ENCODE measurements at regions not wholly inside any gene's neighbourhood (a gene's known extent, or its start where the extent isn't known, plus 50 kb on each side); places are given as distances from the start of the nearest gene placed in this dataset.

DNA sequence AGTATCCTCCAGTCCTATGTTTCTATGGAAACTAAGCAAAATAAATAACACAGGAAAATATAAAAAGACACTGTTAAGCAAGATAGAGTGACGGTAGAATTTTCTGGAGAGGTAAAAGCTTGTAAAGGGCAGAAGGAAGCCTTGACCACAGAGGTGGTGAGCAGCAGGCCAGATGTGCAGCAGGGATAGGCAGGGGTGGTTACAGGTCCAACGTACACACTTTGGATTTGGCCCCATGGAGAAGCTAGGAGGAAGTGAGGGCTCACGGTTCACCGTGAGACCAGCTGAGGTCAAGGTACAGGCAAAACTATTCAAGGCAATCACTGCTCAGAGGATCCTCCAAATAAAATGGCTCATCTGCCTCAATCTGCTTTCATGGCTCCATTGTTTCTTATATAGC, 242.8 kb downstream of the B3GLCT start:
- no peak for DNase-seq

- no peak for DNase-seq
Observed at GRCh38 chr13:31444266-31444856, 244.6 kb downstream of the B3GLCT start.

GRCh38 chr13:31452525-31452924, 252.8 kb downstream of the B3GLCT start:
- DNase-seq: no peak

GRCh38 chr13:31455581-31455980, 255.8 kb downstream of the B3GLCT start:
- DNase-seq: no peak

GRCh38 chr13:31456056-31456455, 256.3 kb downstream of the B3GLCT start:
- DNase-seq: no peak

GRCh38 chr13:31460061-31460460, 260.3 kb downstream of the B3GLCT start:
- no peak for DNase-seq

- no peak for DNase-seq
Observed at GRCh38 chr13:31461923-31462322, 262.1 kb downstream of the B3GLCT start.

DNA sequence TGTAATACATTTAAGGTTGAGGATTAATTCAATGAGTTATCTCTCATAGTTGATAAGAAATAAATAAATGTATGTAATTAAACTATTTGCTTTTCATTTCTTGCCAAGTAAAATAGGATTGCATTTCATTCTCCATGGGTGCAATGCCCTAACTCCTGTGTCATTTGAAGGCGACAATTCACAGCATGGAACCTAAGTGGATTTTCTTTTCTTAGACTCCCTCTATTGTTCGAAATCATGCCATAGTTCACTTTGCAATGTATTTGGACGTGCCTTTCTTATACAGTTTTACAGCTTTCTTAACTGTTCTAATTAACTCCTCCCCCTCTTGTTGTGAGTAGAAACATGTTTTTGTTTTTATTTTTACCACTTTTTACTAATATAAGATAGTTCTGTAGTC, 263.0 kb downstream of the B3GLCT start:
- no peak for DNase-seq

DNA sequence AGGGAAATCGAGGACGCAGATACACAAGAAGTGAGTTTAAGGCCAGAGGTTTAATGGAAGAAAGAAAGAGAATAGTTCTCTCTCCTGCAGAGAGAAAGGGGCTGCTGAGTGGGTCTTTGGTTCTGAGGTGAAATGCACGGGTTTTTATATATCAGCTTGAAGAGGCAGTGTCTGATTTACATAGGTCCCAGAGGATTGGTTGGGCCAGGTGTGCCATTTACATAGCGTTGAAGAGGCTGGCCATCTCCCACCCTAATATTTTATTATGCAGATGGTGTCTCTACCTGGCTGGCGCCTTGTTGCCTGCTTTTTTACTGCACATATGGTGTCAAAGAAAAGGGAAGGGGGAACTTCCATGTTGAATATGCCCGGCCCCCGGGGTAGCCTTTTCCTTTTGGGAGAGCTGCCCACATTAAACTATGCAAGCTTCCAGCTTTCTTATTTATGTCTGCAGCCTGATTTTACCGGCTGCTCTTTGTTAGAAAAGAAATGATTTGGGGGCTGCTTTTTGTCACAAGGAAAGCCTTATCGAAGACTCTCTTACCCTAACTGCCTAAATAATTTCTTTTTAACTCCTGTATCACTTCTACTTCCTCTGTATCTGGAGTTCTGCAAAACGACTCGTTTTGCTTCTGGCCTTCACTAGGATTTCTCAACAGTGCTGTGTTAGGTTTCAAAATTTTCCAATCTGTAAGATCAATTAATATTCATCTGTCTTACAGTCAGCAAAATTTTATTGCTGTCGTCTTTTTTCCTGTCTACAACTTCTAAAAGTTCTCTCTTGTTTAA, 268.5 kb downstream of the B3GLCT start:
- DNase-seq: no peak

- DNase-seq: no peak
Observed at GRCh38 chr13:31469377-31469776, 269.6 kb downstream of the B3GLCT start.

GRCh38 chr13:31476266-31476665, 263.1 kb upstream of the RXFP2 start:
- DNase-seq: no peak

DNA sequence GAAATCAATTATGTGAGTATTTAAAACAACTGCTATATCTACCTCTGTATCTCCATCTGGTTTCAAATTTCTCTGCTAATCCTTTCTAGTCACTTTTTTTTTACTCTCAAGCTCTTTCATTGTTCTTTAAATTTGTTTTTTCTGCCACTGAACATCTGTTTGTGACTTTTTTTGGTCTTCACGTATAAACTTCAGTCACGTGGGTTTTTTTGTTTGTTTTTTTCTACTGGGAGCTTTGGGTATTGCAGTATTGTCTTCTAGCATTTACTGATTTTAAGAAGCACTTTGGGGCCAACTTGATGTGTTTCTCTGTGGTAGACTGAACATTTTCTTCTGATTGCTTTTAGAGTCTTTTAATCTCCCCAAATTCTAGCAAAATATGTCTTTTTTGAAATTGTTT, 262.6 kb upstream of the RXFP2 start:
- no peak for DNase-seq

GRCh38 chr13:31477961-31478360, 261.4 kb upstream of the RXFP2 start:
- no peak for DNase-seq

- no peak for DNase-seq
Observed at GRCh38 chr13:31485183-31485582, 254.1 kb upstream of the RXFP2 start.

GRCh38 chr13:31485651-31486051, 253.7 kb upstream of the RXFP2 start:
- DNase-seq: no peak

- no peak for DNase-seq
Observed at GRCh38 chr13:31495336-31495735, 244.0 kb upstream of the RXFP2 start.

GRCh38 chr13:31499274-31499673, 240.1 kb upstream of the RXFP2 start:
- no peak for DNase-seq

DNA sequence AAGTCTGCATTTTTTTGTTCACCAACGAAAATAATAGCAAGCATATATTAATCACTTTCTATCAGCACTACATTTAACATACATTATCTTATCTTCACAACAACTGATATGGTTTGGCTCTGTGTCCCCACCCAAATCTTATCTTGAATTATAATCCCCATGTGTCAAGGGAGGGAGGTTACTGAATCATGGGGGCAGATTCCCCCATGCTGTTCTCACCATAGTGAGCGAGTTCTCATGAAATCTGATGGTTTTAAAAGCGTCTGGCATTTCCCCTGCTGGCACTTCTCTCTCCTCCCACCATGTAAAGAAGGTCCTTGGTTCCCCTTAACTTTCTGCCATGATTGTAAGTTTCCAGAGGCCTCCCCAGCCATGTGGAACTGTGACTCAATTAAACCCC, 235.7 kb upstream of the RXFP2 start:
- no peak for DNase-seq

- no peak for DNase-seq
Observed at GRCh38 chr13:31504918-31505317, 234.4 kb upstream of the RXFP2 start.

GRCh38 chr13:31512331-31512730, 227.0 kb upstream of the RXFP2 start:
- no peak for DNase-seq

GRCh38 chr13:31514932-31515331, 224.4 kb upstream of the RXFP2 start:
- no peak for DNase-seq

GRCh38 chr13:31515427-31515826, 223.9 kb upstream of the RXFP2 start:
- no peak for DNase-seq

DNA sequence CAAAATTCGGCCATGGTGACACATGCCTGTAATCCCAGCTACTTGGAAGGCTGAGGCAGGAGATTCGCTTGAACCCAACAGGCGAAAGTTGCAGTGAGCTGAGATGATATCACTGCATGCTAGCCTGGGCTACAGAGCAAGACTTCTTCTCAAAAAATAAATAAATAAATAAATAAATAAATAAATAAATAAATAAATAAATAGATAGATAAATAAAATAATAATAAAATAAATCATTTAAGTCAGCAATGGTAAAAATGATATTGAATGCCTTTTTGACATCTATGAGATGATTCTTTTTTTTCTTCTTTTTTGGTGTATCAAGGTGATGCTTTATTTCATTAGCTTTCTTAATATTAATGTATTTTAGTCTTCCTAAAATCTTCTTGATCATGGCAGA, 221.7 kb upstream of the RXFP2 start:
- DNase-seq: no peak

DNA sequence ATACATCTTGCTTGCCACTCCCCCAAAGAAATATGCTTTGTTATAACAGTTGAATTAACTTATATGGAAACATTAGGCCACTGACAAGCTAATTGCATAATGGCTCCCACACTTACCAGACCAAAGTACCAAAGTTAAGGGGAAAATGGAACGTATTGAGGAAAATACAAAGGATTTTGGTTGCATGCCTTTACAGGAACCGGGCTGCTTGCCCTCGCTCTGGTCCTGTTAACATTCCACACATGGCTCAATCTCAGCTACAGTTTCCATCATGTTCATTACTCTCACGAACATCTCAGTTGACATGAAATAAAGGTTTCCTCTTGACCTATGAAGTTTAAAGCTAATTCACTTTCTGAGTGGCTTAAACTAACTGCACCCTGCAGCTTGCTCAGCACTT, 220.7 kb upstream of the RXFP2 start:
- no peak for DNase-seq

DNA sequence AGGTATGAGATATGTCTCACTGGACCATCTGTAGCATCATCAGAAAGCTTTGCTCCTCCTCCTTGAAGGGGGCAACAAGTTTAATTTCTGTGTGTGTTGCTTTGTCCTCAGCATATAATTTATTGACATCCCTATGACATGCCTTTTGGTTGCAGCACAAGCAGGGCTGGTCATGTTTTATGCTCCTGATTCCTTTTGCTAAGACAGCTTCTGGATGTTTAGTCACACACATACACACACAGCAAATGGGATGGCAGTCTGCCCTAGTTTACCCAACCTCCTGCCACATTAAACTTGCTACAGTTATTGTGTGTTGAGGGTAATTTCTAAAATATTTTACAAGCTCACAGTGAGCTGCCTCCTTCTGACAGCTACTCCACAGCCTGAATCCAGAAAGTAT, 217.9 kb upstream of the RXFP2 start:
- no peak for DNase-seq

Measured in stimulated activated CD4-positive, alpha-beta T cell treated with anti-CD3 and anti-CD28 coated beads, Interleukin-12 subunit alpha, Interleukin-12 subunit beta, amount 100 ng/mL, for 4 hours (primary cell).